HG02798 (cell line): ENCODE measurements at regions not wholly inside any gene's neighbourhood (a gene's known extent, or its start where the extent isn't known, plus 50 kb on each side); places are given as distances from the start of the nearest gene placed in this dataset.
"Not testable (repeated sequence)": the region's sequence is repeated elsewhere in the genome, so short reads cannot be mapped to it uniquely, and the experiment has no call there.

Experiments
- ATAC-seq: cut with Tn5 transposase; IDR thresholded peaks from one replicate; pipeline ENCODE4 v1.9.1; 2021; ENCODE audit warnings: mild to moderate bottlenecking; ENCODE audit not compliant: unreplicated experiment, poor library complexity

DNA sequence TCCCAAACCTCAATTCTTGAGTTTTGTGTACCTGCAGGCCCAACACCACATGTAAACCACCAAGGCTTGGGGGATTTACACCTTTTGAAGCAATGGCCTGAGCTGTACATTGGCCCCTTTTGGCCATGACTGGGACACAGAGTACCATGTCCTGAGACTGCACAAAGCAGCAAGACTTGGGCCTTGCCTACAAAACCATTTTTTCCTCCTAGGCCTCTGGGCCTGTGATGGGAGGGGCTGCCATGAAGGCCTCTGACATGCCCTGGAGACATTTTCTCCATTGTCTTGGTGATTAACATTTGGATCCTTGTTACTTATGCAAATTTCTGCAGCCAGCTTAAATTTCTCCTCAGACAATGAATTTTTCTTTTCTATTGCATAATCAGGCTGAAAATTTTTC lies 455.9 kb upstream of the NR3C2 start:
- not testable (repeated sequence) for ATAC-seq

DNA sequence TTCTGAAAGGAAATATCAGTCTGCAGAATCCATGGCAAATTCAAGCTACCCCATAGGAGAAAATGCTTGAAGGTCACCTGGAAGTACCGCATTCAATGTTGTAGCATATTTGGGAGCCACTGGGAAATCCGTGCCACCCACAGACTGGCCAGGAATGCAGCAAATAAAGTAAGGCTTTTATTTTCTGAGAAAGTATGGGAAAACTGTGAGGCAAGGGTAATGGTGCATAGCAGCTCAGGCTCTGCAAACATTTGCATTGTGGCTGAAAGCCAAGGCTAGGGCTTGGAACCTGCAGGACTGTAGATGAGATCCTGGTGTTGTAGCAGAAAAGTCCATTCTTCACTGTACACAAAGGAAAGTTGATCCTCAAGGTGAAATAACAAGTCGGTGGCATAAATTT lies 450.9 kb upstream of the NR3C2 start:
- ATAC-seq: no peak

DNA sequence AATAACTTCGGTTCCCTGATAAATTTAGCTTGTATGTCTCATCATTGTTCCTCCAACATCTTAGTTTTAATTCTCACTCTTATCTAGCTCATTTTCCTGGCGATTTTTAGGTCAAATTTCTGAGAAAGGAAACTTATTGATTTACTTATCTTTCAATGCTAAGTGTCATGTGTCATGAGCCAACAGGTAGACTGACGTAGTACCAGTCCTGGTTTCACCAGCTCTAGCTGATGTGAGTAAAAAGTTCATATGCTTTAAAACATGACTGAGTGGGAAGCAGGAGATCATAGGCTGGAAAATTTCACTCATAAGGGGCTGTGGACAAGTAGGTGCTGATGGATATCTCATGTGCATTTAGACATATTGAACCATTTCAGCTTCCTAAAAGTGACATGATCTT lies 441.7 kb upstream of the NR3C2 start:
- ATAC-seq: no peak

DNA sequence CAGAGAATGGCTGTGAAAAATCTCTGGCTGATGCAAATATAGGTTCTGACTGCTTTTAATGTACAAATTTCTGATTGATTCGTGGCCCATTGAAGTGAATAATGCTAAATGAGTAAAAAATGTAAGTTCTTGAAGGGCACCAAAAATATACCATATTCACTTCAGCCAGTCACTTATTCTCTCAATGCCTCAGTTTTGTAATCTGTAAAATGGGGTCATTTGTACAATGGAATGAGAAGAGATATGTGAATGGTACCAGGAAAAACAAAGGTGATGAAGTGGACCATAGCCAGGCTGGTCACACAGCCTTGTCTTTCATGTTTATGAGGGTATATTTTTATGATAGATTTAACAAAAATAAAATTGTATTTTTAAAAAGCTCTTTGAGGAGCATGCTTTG lies 441.2 kb upstream of the NR3C2 start:
- no peak for ATAC-seq

DNA sequence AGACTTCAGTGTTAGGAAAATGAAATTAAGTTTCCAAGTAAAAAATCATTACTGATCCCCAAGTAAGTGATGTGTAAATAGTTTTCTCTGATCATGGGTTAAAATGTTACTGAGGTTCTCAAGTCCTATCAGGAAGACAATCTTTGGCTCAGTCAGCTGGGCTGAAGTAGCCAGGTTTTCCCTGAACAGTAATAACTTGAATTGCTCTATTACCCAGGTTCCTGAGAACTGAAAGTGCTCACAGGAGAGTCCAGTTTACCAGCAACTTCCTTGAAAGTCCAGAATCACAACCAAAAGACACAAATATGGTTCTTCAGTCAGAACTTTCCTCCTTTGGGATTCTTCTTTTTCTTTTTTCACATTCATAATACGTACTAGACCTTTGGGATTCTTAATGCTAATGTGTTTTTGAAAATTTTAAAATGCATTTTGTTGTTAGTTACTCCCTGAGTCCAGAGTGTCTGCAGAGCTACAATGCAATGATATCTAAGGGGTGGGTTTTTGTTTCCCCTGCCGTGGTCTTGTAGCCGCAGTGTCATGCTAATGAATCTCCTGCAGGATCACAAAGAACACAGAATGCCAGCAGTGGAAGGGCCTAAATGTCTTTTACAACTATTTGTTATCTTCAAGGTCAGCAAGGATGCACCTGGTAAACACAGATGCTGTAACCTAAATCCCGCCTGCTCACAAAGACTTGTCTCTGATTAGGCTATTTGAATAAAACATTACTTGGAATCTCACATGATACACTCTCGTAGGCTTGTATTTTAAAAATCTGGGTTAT lies 439.8 kb upstream of the NR3C2 start:
- no peak for ATAC-seq

DNA sequence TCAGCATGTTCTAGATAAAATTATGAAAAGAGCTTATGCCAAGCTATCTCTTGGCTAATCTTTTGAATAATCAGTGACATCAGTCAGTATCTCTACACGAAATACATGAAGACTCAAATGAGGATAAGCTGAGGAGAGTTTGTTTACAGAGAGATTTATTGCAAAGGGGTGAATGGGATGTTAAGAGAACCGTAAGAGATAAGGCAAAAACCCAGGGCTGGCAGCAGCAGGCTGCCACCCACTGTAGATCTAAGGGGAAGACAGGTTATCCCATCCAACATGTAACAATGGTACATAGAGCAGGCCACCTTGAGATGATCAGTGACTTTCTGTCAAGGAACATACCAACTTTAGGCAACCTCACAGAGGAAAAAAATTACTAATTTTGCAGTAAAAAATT lies 432.1 kb upstream of the NR3C2 start:
- ATAC-seq: no peak

DNA sequence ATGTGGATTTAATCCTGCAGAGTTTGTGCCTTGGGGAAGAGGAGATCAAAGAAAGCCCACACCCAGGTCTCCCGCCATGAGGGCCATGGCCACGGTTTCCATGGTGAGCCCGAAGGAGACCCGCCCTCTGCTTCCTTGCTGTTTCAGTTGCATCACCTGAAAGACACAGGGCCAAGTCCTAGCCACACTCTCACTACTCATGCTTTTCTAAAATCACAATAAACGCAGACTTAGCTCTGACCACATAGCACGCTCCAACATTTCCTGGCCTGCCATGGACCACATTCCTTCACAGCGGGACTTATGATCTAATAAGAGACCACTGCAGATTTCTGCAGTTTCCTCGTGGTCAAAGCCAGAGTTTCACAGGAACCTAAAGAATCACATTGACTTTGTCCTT lies 426.0 kb upstream of the NR3C2 start:
- no peak for ATAC-seq

DNA sequence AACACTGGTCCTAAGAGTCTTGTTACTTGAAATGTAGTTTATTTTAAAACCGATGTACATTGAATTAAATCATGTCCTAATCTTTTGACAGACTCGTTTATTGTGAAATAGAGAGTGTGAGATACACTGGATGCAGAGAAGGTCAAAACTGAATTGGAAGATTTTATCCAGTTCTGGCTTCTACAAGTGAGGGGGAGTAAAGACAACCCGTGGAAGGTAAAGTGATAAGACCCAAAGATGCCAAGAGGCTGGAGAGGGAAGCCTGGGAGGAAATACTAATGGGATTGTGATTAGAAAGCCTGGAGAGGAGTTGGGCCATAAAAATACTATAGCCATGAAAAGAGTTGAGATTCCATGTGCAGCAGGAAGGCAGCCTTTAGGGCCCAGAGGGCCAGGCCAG lies 424.5 kb upstream of the NR3C2 start:
- ATAC-seq: no peak

DNA sequence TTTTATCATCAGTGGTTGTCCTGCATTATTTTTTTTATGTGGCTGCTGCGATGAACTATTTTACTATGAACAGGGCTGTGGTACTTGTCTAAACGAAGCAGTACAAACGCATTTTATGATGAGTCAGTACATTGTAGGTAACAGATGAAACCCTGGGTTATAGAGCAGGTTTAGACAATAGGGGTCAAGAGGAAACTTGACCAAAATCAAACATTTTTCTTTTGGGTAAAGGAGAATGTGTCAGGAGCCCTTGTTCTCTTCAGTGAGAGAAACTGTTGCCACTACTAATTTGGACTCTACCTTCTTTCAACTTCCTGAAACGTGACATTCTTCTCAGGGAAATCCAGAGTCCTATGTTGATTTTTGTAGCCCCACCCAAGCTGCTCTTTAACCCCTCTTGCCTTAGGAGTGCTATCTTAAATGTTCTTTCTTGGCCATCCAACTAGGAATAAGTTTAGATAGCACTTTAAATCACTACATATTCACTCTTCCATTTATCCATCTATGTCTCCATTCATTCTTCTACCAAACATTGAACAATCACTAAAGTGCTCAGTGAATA lies 415.8 kb upstream of the NR3C2 start:
- ATAC-seq: no peak

DNA sequence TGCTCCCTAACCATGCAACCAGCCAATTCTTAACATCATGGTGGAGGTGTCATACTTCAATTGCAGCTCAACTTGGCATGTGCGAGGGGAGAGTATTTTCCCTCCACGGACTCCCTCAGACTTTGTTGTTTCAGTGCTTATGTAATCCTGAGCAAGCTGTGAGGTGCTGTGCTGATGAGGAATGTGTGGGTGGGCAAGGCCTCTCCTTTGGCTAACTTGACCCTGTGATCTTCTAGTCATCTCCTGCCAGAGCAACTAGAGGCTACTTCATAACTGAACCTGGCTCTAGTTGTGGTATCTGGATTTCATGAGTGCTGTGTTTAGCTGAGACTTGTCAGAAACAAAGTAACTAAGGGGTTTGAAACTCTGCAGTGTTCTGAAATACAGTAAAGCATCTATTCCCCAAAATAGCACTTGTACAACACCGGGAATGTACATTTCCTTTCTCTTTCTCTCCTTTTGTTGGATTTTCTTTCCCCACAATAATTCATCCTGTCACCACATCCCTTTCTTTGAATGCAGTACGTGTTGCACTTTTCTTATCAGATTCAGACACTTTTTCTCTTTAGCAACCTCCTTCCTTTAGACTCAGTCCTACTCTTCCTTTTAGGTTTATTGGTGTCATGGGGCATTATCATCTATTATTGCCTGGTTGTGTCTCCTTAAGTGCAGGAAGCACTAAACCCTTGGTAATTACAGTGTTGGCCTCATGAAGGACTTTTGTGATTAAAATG lies 415.2 kb upstream of the NR3C2 start:
- no peak for ATAC-seq

DNA sequence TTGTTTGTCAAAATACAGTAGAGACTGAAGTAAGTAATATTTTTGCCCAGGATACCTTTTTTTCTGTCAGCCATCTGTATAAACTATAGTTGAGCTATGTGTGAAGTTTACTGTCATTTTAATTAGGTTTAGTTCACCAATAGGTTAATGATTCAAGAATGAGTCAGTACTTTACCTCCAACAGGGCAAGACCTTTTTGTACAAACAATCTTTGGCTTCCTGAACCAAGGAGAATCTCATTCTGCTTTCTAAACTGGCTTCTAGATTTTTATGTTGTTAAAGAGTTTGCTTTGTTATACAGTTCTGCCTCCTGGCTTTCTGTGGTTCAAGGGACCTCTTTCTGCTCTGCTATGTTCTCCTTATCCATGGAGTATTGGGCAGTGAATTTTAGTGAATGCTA lies 412.0 kb upstream of the NR3C2 start:
- ATAC-seq: no peak

DNA sequence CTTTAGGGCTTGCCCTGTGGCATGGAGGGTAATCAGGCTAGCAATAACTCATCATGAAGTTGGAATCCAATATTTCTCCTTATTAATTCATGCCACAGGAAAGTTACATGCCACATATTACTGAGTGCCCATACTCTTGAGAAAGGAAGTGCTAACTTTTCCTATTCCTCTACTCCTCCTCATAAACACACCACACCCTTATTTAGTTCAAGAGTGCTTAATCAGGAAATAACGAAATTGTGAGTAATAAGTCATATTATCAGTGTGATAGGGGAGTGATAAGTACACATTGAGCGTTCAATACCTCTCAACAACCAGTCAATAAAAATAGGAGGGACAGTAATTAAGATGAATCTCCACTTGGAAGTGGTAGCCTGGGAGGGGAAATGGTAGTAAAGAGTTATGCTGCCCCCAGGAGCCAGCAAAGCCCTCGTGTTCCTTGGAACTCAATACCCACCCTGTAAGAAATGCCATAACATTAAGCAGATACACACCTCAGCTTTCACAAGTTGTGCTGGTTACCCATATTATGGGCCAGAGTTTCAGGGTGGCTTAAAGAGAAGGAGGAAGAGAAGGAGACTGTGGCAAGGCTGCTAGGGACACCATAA lies 410.0 kb upstream of the NR3C2 start:
- no peak for ATAC-seq

DNA sequence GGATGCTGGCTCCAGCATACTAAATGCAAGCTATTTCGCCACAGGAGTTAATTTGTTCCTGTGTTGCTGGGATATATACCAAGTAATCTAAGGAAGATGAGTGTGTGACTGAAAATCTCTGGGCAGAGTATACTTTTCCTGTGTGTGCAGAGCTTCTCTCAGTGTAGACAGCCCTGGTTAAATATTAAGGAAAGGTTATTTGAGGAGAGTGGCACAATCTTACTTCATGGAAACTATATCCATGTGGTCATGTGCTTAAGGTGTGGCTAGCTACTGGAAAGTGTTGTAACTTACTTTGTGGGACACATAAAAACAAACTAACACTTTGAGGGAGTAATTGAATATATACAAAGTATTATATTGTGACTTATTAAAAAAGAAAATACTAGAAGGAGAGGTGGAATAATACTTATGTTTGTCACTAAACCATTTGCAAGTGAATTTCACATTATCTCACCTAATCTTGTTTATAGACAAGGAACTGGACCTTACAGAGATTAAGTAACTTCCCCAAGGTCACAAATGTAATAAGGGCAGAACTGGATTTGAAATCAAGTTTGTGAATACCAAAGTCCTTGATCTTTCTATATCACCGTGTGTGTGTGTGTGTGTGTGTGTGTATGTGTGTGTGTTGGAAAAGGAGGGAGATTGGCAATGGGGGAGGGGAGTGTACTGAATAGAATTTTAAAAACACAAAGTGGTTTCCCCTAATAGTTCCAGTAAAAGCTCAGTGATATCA lies 408.2 kb upstream of the NR3C2 start:
- ATAC-seq: no peak

DNA sequence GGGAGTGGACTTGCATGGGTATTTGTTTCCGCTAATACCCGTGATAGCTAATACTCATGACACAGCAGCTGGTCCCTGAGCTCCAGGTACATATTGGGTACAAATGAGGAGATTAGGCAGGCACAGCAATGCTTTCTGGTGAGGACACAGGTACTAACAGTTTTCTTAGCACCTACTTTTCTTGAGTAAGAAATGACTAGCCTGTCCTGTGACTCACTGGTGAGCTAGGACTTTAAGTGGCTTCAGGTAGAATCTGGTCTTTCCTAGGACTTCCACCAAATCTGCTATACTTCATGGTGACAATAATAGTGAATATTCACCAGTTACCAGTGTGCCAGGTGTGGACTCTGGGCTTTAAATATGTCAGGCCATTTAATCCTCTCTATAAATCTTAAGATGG lies 407.4 kb upstream of the NR3C2 start:
- no peak for ATAC-seq

DNA sequence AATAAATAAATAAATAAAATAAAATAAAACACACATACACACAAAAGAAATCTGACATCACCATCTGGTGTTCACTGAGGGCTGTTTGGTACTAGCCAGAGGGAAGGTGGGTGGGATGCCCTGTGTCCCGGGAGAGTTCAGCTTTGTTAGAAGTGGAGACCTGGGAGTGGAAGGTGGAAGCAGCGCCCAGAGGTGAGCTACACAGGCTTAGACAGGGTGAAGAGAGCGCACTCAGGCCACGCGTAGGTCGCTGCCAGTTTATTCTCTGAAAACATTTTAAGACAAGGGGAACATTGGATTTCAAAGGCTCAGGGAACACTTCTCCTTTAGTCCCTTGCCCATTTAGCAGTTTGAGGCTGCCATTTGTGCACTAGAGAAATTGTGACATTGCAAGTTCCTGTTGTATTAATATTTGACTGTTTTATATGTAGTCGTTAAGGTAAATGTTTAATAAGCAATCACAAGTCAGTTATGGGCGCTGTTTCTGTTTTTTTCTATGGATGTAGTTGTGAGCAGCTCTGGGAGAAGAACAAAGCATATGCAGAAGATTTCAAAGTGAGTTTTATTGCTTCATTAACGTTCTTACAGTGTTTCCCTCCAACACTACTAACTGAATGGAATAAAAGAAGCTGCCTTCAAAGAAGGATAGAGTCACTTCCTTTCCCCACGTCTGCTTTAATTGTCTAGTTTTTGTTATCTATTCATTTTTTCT lies 405.5 kb upstream of the NR3C2 start:
- ATAC-seq: no peak

DNA sequence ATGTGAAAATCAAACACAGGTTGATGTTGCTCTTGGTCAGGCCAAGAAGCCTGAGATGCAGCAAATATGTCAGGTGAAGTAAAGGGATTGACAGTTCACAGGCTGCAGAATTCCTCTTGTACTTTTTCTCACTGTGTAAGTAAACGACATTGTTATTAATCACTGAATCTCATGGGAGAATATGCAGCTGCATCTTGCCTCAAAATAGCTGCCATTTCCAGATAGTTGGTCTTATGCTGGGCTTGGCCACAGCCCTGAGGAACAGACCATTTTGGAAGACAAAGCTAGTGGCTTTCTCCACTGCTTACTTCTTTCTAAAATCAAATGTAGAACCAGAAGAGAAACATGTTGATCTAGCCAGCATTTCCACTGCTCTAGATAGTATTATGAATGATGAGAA lies 403.4 kb upstream of the NR3C2 start:
- no peak for ATAC-seq

DNA sequence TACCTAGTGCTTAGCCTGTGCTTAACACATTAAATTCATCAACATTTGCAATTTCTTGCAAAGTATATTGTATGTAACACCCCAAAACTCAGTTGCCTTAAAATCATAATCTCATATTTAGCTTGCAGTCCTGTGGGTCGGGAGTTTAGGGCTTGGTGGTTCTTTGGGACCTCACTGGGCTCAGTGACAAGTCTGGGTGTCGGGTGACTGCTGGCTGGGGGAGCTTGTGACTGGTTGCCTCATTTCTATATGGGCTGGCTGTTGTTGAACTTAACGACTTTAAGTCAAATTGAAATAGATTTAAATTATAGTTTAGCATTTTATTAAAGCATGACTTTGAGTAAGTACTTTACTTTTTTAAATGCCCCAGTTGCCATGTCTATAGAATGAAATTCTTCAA lies 401.4 kb upstream of the NR3C2 start:
- ATAC-seq: no peak

DNA sequence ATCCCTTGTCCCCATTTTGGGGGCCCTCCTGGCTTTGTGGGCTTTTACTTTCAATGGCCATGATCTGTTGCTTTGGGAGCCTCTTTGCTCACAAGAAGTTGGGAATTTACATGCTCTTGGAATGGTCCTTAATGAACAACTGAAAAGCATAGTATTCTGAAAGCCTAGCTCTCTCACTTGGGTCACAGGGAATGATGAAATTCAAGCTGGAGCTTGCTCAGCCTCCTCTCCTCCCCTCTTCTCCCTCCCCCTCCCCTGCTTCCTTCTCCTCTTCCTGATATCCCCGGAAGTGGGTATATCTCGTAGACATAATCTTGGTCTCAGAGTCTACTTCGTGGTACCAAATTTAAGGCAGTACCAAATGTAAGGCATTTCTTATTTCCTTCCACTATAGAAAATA lies 400.6 kb upstream of the NR3C2 start:
- no peak for ATAC-seq

DNA sequence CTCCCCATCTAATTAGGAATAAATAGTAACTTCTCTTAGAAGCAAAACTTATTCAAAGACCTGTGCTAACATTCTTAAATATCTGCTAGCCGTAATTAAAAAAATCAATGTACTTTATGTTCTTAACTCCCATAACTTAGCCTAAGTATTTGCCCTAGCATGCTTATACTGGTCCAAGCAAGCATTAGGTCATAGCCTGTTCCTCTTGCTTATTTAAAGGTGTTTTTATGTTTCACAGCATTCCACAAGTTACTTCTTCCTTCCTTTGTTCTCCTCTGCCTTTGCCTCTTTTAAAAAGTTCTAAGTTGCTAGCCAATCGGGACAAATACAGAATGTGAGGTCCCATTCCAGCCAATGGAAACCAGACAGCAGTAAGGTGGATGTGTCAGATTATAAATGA lies 395.4 kb upstream of the NR3C2 start:
- ATAC-seq: not testable (repeated sequence)
